ENCODE measurements at regions not wholly inside any gene's neighbourhood (a gene's known extent, or its start where the extent isn't known, plus 50 kb on each side); places are given as distances from the start of the nearest gene placed in this dataset.

GRCh38 chr2:12441750-12442475 lies 274.8 kb upstream of the TRIB2 start:
- Histone ChIP-seq H3K4me3 (ENCODE audit: low read depth in 1 of 5, low read length in 5 of 5) (no peak overlapping the region), H3K27me3 (ENCODE audit: control insufficient read depth in 5 of 5, insufficient read depth in 4 of 5, low read length in 5 of 5) (no peaks in the 10 kb centered on the region), H3K36me3 (ENCODE audit: control insufficient read depth in 5 of 5, insufficient read depth in 5 of 5, low read length in 5 of 5) (no peaks in the 10 kb centered on the region), H3K27ac (ENCODE audit: low read depth, low read length) (no peak overlapping the region), H3K9ac (ENCODE audit: low read length in 5 of 5) (no peak overlapping the region), H3K9me3 (ENCODE audit: control insufficient read depth in 5 of 5, low read length in 5 of 5) (no peaks in the 10 kb centered on the region), H3K4me1 (ENCODE audit: control insufficient read depth in 5 of 5, insufficient read depth in 5 of 5, low read length in 5 of 5) (peaks cover 0 to 6% (median 0%) of the 10 kb centered on the region in 5 donors)

- H3K27ac ChIP-seq (ENCODE audit: low read depth, low read length) = no peak overlapping the region
- no peaks in the 10 kb centered on the region for H3K27me3 ChIP-seq (ENCODE audit: control insufficient read depth in 5 of 5, insufficient read depth in 4 of 5, low read length in 5 of 5)
- no peak overlapping the region for H3K4me3 ChIP-seq (ENCODE audit: low read depth in 1 of 5, low read length in 5 of 5)
- H3K9ac ChIP-seq (ENCODE audit: low read length in 5 of 5) = no peak overlapping the region
- peaks cover 0 to 6% (median 0%) of the 10 kb centered on the region in 5 donors for H3K4me1 ChIP-seq (ENCODE audit: control insufficient read depth in 5 of 5, insufficient read depth in 5 of 5, low read length in 5 of 5)
- H3K36me3 ChIP-seq (ENCODE audit: control insufficient read depth in 5 of 5, insufficient read depth in 5 of 5, low read length in 5 of 5) = no peaks in the 10 kb centered on the region
- H3K9me3 ChIP-seq (ENCODE audit: control insufficient read depth in 5 of 5, low read length in 5 of 5) = no peaks in the 10 kb centered on the region
Measured at GRCh38 chr2:12442476-12442847, 274.3 kb upstream of the TRIB2 start.

GRCh38 chr2:12448846-12449505 lies 267.8 kb upstream of the TRIB2 start:
- H3K9me3 ChIP-seq (ENCODE audit: control insufficient read depth in 5 of 5, low read length in 5 of 5) = no peaks in the 10 kb centered on the region
- peaks cover 0 to 3% (median 0%) of the 10 kb centered on the region in 5 donors for H3K4me1 ChIP-seq (ENCODE audit: control insufficient read depth in 5 of 5, insufficient read depth in 5 of 5, low read length in 5 of 5)
- no peaks in the 10 kb centered on the region for H3K27me3 ChIP-seq (ENCODE audit: control insufficient read depth in 5 of 5, insufficient read depth in 4 of 5, low read length in 5 of 5)
- no peaks in the 10 kb centered on the region for H3K36me3 ChIP-seq (ENCODE audit: control insufficient read depth in 5 of 5, insufficient read depth in 5 of 5, low read length in 5 of 5)
- H3K9ac ChIP-seq (ENCODE audit: low read length in 5 of 5) = no peak overlapping the region
- H3K4me3 ChIP-seq (ENCODE audit: low read depth in 1 of 5, low read length in 5 of 5) = no peak overlapping the region
- H3K27ac ChIP-seq (ENCODE audit: low read depth, low read length) = no peak overlapping the region

GRCh38 chr2:12451726-12452125 lies 265.0 kb upstream of the TRIB2 start:
- H3K4me3 ChIP-seq (ENCODE audit: low read depth in 1 of 5, low read length in 5 of 5) = peak overlapping the region in 1 of 5 donors; percentile 23
- H3K9ac ChIP-seq (ENCODE audit: low read length in 5 of 5) = no peak overlapping the region
- no peak overlapping the region for H3K27ac ChIP-seq (ENCODE audit: low read depth, low read length)
- H3K9me3 ChIP-seq (ENCODE audit: control insufficient read depth in 5 of 5, low read length in 5 of 5) = no peaks in the 10 kb centered on the region
- H3K4me1 ChIP-seq (ENCODE audit: control insufficient read depth in 5 of 5, insufficient read depth in 5 of 5, low read length in 5 of 5) = peaks cover 0 to 11% (median 6%) of the 10 kb centered on the region in 5 donors
- H3K27me3 ChIP-seq (ENCODE audit: control insufficient read depth in 5 of 5, insufficient read depth in 4 of 5, low read length in 5 of 5) = no peaks in the 10 kb centered on the region
- no peaks in the 10 kb centered on the region for H3K36me3 ChIP-seq (ENCODE audit: control insufficient read depth in 5 of 5, insufficient read depth in 5 of 5, low read length in 5 of 5)

GRCh38 chr2:12452185-12452584 lies 264.6 kb upstream of the TRIB2 start:
- Histone ChIP-seq H3K4me1 (ENCODE audit: control insufficient read depth in 5 of 5, insufficient read depth in 5 of 5, low read length in 5 of 5) (peaks cover 0 to 15% (median 11%) of the 10 kb centered on the region in 5 donors), H3K9me3 (ENCODE audit: control insufficient read depth in 5 of 5, low read length in 5 of 5) (no peaks in the 10 kb centered on the region), H3K27me3 (ENCODE audit: control insufficient read depth in 5 of 5, insufficient read depth in 4 of 5, low read length in 5 of 5) (no peaks in the 10 kb centered on the region), H3K27ac (ENCODE audit: low read depth, low read length) (no peak overlapping the region), H3K9ac (ENCODE audit: low read length in 5 of 5) (no peak overlapping the region), H3K36me3 (ENCODE audit: control insufficient read depth in 5 of 5, insufficient read depth in 5 of 5, low read length in 5 of 5) (no peaks in the 10 kb centered on the region), H3K4me3 (ENCODE audit: low read depth in 1 of 5, low read length in 5 of 5) (peak overlapping the region in 1 of 5 donors; percentile 23)

GRCh38 chr2:12453731-12454130 lies 263.0 kb upstream of the TRIB2 start:
- no peaks in the 10 kb centered on the region for H3K36me3 ChIP-seq (ENCODE audit: control insufficient read depth in 5 of 5, insufficient read depth in 5 of 5, low read length in 5 of 5)
- H3K27me3 ChIP-seq (ENCODE audit: control insufficient read depth in 5 of 5, insufficient read depth in 4 of 5, low read length in 5 of 5) = no peaks in the 10 kb centered on the region
- no peak overlapping the region for H3K27ac ChIP-seq (ENCODE audit: low read depth, low read length)
- H3K9ac ChIP-seq (ENCODE audit: low read length in 5 of 5) = no peak overlapping the region
- peaks cover 0 to 19% (median 13%) of the 10 kb centered on the region in 5 donors for H3K4me1 ChIP-seq (ENCODE audit: control insufficient read depth in 5 of 5, insufficient read depth in 5 of 5, low read length in 5 of 5)
- no peak overlapping the region for H3K4me3 ChIP-seq (ENCODE audit: low read depth in 1 of 5, low read length in 5 of 5)
- H3K9me3 ChIP-seq (ENCODE audit: control insufficient read depth in 5 of 5, low read length in 5 of 5) = no peaks in the 10 kb centered on the region

- H3K9ac ChIP-seq (ENCODE audit: low read length in 5 of 5) = no peak overlapping the region
- H3K9me3 ChIP-seq (ENCODE audit: control insufficient read depth in 5 of 5, low read length in 5 of 5) = no peaks in the 10 kb centered on the region
- no peak overlapping the region for H3K27ac ChIP-seq (ENCODE audit: low read depth, low read length)
- H3K4me1 ChIP-seq (ENCODE audit: control insufficient read depth in 5 of 5, insufficient read depth in 5 of 5, low read length in 5 of 5) = peaks cover 0 to 19% (median 13%) of the 10 kb centered on the region in 5 donors
- no peak overlapping the region for H3K4me3 ChIP-seq (ENCODE audit: low read depth in 1 of 5, low read length in 5 of 5)
- H3K36me3 ChIP-seq (ENCODE audit: control insufficient read depth in 5 of 5, insufficient read depth in 5 of 5, low read length in 5 of 5) = no peaks in the 10 kb centered on the region
- no peaks in the 10 kb centered on the region for H3K27me3 ChIP-seq (ENCODE audit: control insufficient read depth in 5 of 5, insufficient read depth in 4 of 5, low read length in 5 of 5)
Measured at GRCh38 chr2:12455661-12456060, 261.1 kb upstream of the TRIB2 start.

GRCh38 chr2:12456293-12457106 lies 260.2 kb upstream of the TRIB2 start:
- Histone ChIP-seq H3K4me3 (ENCODE audit: low read depth in 1 of 5, low read length in 5 of 5) (peak overlapping the region in 3 of 5 donors; percentile 18 to 27 (median 20)), H3K9ac (ENCODE audit: low read length in 5 of 5) (no peak overlapping the region)

GRCh38 chr2:12457831-12458230 lies 258.9 kb upstream of the TRIB2 start:
- H3K27me3 ChIP-seq (ENCODE audit: control insufficient read depth in 5 of 5, insufficient read depth in 4 of 5, low read length in 5 of 5) = no peaks in the 10 kb centered on the region
- no peak overlapping the region for H3K9ac ChIP-seq (ENCODE audit: low read length in 5 of 5)
- no peak overlapping the region for H3K4me3 ChIP-seq (ENCODE audit: low read depth in 1 of 5, low read length in 5 of 5)
- no peaks in the 10 kb centered on the region for H3K36me3 ChIP-seq (ENCODE audit: control insufficient read depth in 5 of 5, insufficient read depth in 5 of 5, low read length in 5 of 5)
- H3K9me3 ChIP-seq (ENCODE audit: control insufficient read depth in 5 of 5, low read length in 5 of 5) = no peaks in the 10 kb centered on the region
- H3K27ac ChIP-seq (ENCODE audit: low read depth, low read length) = no peak overlapping the region
- peaks cover 0 to 19% (median 12%) of the 10 kb centered on the region in 5 donors for H3K4me1 ChIP-seq (ENCODE audit: control insufficient read depth in 5 of 5, insufficient read depth in 5 of 5, low read length in 5 of 5)

More at GRCh38 chr2:12456293-12457106, 260.2 kb upstream of the TRIB2 start:
- Histone ChIP-seq H3K4me1 (ENCODE audit: control insufficient read depth in 5 of 5, insufficient read depth in 5 of 5, low read length in 5 of 5) (peaks cover 0 to 19% (median 13%) of the 10 kb centered on the region in 5 donors), H3K27me3 (ENCODE audit: control insufficient read depth in 5 of 5, insufficient read depth in 4 of 5, low read length in 5 of 5) (no peaks in the 10 kb centered on the region), H3K27ac (ENCODE audit: low read depth, low read length) (peak overlapping the region; percentile 19), H3K36me3 (ENCODE audit: control insufficient read depth in 5 of 5, insufficient read depth in 5 of 5, low read length in 5 of 5) (no peaks in the 10 kb centered on the region), H3K9me3 (ENCODE audit: control insufficient read depth in 5 of 5, low read length in 5 of 5) (no peaks in the 10 kb centered on the region)

GRCh38 chr2:12463189-12463588 lies 253.5 kb upstream of the TRIB2 start:
- H3K9ac ChIP-seq (ENCODE audit: low read length in 5 of 5) = no peak overlapping the region
- H3K9me3 ChIP-seq (ENCODE audit: control insufficient read depth in 5 of 5, low read length in 5 of 5) = no peaks in the 10 kb centered on the region
- H3K27me3 ChIP-seq (ENCODE audit: control insufficient read depth in 5 of 5, insufficient read depth in 4 of 5, low read length in 5 of 5) = no peaks in the 10 kb centered on the region
- no peak overlapping the region for H3K4me3 ChIP-seq (ENCODE audit: low read depth in 1 of 5, low read length in 5 of 5)
- H3K4me1 ChIP-seq (ENCODE audit: control insufficient read depth in 5 of 5, insufficient read depth in 5 of 5, low read length in 5 of 5) = peaks cover 0 to 3% (median 0%) of the 10 kb centered on the region in 5 donors
- no peaks in the 10 kb centered on the region for H3K36me3 ChIP-seq (ENCODE audit: control insufficient read depth in 5 of 5, insufficient read depth in 5 of 5, low read length in 5 of 5)
- no peak overlapping the region for H3K27ac ChIP-seq (ENCODE audit: low read depth, low read length)

All from subcutaneous abdominal adipose tissue (tissue), 5 donors.